Endodermal cell (in vitro differentiated cells): ENCODE measurements at regions not wholly inside any gene's neighbourhood (a gene's known extent, or its start where the extent isn't known, plus 50 kb on each side); places are given as distances from the start of the nearest gene placed in this dataset.

ENCODE experiments used
- DNase-seq: peaks from one replicate; pipeline ENCODE4 v3.0.0-alpha.2; 2017
- H3K27ac ChIP-seq: 2 replicates; pipeline ENCODE4 v1.5.1; 2013; ENCODE audit warnings: mild to moderate bottlenecking, low read depth, low read length, moderate library complexity
- H3K27me3 ChIP-seq: 2 replicates; pipeline ENCODE4 v1.6.1; 2013; ENCODE audit warnings: mild to moderate bottlenecking, low read length, moderate library complexity; ENCODE audit not compliant: insufficient read depth, control insufficient read depth, poor library complexity, severe bottlenecking
- H3K36me3 ChIP-seq: 2 replicates; pipeline ENCODE4 v1.7.0; 2013; ENCODE audit warnings: mild to moderate bottlenecking, low read length, moderate library complexity; ENCODE audit not compliant: control insufficient read depth, insufficient read depth
- H3K4me1 ChIP-seq: one replicate; pipeline ENCODE4 v1.7.0; 2013; ENCODE audit warnings: low read length; ENCODE audit not compliant: control insufficient read depth, insufficient read depth
- H3K4me3 ChIP-seq: 2 replicates; pipeline ENCODE4 v1.5.1; 2013; ENCODE audit warnings: mild to moderate bottlenecking, low read length, moderate library complexity
- H3K9ac ChIP-seq: 2 replicates; pipeline ENCODE4 v1.6.1; 2013; ENCODE audit warnings: mild to moderate bottlenecking, low read length, moderate library complexity; ENCODE audit not compliant: poor library complexity, severe bottlenecking; ENCODE audit errors: extremely low read depth
- H3K9me3 ChIP-seq: 2 replicates; pipeline ENCODE4 v1.6.1; 2013; ENCODE audit warnings: mild to moderate bottlenecking, low read length, moderate library complexity; ENCODE audit not compliant: control insufficient read depth
- H3K27ac Mint-ChIP-seq: 2 replicates; pipeline ENCODE4 v1.8.0; 2020; ENCODE audit warnings: mixed read lengths
- H3K27me3 Mint-ChIP-seq: 2 replicates; pipeline ENCODE4 v1.8.0; 2021; ENCODE audit warnings: mild to moderate bottlenecking, mixed read lengths; ENCODE audit not compliant: insufficient read depth
- H3K36me3 Mint-ChIP-seq: 2 replicates; pipeline ENCODE4 v1.8.0; 2020; ENCODE audit warnings: low read depth, mixed read lengths
- H3K4me1 Mint-ChIP-seq: 2 replicates; pipeline ENCODE4 v1.8.0; 2020; ENCODE audit warnings: mixed read lengths
- H3K4me3 Mint-ChIP-seq: 2 replicates; pipeline ENCODE4 v1.8.0; 2020; ENCODE audit warnings: mild to moderate bottlenecking, moderate library complexity, mixed read lengths
- H3K9me3 Mint-ChIP-seq: 2 replicates; pipeline ENCODE4 v1.8.0; 2020; ENCODE audit warnings: mild to moderate bottlenecking, mixed read lengths
- WGBS, 2 experiments: methylation state at CpG; one replicate each; pipeline versions ENCODE4 v1.1.5 to v1.1.7; 2013; ENCODE audit warnings: missing lambda C conversion rate in 2 of 2, mixed read lengths in 1 of 2; ENCODE audit not compliant: insufficient coverage in 1 of 2, insufficient read length in 1 of 2; 5-methylcytosine and 5-hydroxymethylcytosine counted together
- TF ChIP-seq, protein P1 (sequence below): fragments of 200-600 bp; sonication (generic); conservative IDR thresholded peaks from 2 replicates; pipeline ENCODE4 v1.5.0; 2021; ENCODE audit warnings: antibody characterized with exemption, mild to moderate bottlenecking

GRCh38 chr20:11832851-11833250 is 84.8 kb upstream of the BTBD3 start:
- Histone ChIP-seq H3K4me3 (no peak overlapping the region), H3K9ac (no peak overlapping the region), H3K4me1 (no peaks in the 10 kb centered on the region), H3K36me3 (no peaks in the 10 kb centered on the region), H3K27me3 (no peaks in the 10 kb centered on the region), H3K9me3 (no peaks in the 10 kb centered on the region), H3K27ac (no peak overlapping the region)
- no peak overlapping the region for H3K27ac Mint-ChIP-seq
- no peak for DNase-seq
- H3K9me3 Mint-ChIP-seq: no peaks in the 10 kb centered on the region
- H3K36me3 Mint-ChIP-seq: no peaks in the 10 kb centered on the region
- 0% methylated on average over 1 of the region's 1 CpG for WGBS, 2 experiments
- TF ChIP-seq, protein P1, sequence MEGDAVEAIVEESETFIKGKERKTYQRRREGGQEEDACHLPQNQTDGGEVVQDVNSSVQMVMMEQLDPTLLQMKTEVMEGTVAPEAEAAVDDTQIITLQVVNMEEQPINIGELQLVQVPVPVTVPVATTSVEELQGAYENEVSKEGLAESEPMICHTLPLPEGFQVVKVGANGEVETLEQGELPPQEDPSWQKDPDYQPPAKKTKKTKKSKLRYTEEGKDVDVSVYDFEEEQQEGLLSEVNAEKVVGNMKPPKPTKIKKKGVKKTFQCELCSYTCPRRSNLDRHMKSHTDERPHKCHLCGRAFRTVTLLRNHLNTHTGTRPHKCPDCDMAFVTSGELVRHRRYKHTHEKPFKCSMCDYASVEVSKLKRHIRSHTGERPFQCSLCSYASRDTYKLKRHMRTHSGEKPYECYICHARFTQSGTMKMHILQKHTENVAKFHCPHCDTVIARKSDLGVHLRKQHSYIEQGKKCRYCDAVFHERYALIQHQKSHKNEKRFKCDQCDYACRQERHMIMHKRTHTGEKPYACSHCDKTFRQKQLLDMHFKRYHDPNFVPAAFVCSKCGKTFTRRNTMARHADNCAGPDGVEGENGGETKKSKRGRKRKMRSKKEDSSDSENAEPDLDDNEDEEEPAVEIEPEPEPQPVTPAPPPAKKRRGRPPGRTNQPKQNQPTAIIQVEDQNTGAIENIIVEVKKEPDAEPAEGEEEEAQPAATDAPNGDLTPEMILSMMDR: no peak
- peaks cover 2% of the 10 kb centered on the region for H3K27me3 Mint-ChIP-seq
- no peak overlapping the region for H3K4me3 Mint-ChIP-seq
- H3K4me1 Mint-ChIP-seq: peaks cover 8% of the 10 kb centered on the region

DNA sequence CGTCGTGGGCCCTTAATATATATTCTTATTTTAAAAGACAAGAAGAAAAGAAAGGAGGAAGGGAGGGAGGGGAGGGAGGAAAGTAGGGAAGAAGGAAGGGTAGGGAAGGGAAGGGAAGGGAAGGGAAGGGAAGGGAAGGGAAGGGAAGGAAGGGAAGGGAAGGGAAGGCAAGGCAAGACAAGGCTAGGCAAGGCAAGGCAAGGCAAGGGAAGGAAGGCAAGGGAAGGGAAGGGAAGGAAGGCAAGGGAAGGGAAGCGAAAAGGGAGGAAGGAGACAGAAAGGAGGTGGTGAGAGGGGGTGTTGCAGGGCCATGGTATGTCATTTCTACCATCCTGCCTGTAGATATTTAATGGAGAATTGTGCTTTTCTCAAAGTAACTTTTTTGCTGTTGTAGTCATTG is 83.9 kb upstream of the BTBD3 start:
- Histone ChIP-seq H3K27me3 (no peaks in the 10 kb centered on the region), H3K36me3 (no peaks in the 10 kb centered on the region), H3K27ac (no peak overlapping the region), H3K4me1 (no peaks in the 10 kb centered on the region), H3K9me3 (no peaks in the 10 kb centered on the region), H3K9ac (no peak overlapping the region), H3K4me3 (no peak overlapping the region)
- no peak overlapping the region for H3K4me3 Mint-ChIP-seq
- 93 to 100% methylated on average over 1 to 3 of the region's 3 CpGs for WGBS, 2 experiments
- peaks cover 4% of the 10 kb centered on the region for H3K4me1 Mint-ChIP-seq
- DNase-seq: no peak
- no peaks in the 10 kb centered on the region for H3K9me3 Mint-ChIP-seq
- peaks cover 2% of the 10 kb centered on the region for H3K27me3 Mint-ChIP-seq
- H3K27ac Mint-ChIP-seq: no peak overlapping the region
- TF ChIP-seq, protein P1: no peak
- no peaks in the 10 kb centered on the region for H3K36me3 Mint-ChIP-seq

DNA sequence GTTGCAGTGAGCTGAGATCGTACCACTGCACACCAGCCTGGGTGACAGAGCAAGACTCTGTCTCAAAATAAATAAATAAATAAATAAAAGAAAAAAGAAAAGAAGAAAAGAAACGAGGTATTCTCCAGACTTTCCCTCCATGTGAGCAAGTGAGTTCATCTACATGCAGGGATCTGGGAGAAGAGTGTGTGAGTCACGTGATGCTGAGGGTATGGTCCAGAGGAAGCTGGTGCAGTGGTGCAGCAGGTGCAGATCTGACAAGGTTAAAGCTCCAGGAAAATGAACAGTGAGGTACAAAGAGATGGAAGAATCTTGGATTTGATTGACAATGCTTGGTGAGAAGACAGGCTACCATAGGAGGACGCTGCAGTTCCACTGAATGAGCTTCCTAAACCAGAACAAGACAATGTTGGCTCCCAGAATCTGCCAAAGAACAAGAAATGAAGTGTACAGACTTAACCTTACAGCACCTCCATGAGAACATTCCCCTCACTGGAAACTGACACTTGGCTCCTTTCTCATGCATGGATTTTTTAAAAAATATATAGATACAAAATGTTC is 79.5 kb upstream of the BTBD3 start:
- Mint-ChIP-seq H3K4me1 (peaks cover 6% of the 10 kb centered on the region), H3K9me3 (no peaks in the 10 kb centered on the region), H3K27me3 (no peaks in the 10 kb centered on the region), H3K27ac (no peak overlapping the region), H3K4me3 (no peak overlapping the region), H3K36me3 (no peaks in the 10 kb centered on the region)
- WGBS, 2 experiments: 89 to 90% methylated on average over 2 to 4 of the region's 4 CpGs
- Histone ChIP-seq H3K27me3 (no peaks in the 10 kb centered on the region), H3K4me3 (no peak overlapping the region), H3K36me3 (no peaks in the 10 kb centered on the region), H3K27ac (no peak overlapping the region), H3K9me3 (no peaks in the 10 kb centered on the region), H3K9ac (no peak overlapping the region), H3K4me1 (no peaks in the 10 kb centered on the region)
- TF ChIP-seq, protein P1: no peak
- DNase-seq: no peak
